ENCODE measurements at regions not wholly inside any gene's neighbourhood (a gene's known extent, or its start where the extent isn't known, plus 50 kb on each side); places are given as distances from the start of the nearest gene placed in this dataset.

- no peak for DNase-seq
Measured at GRCh38 chr19:32257326-32258073, 87.9 kb upstream of the ZNF507 start.

DNA sequence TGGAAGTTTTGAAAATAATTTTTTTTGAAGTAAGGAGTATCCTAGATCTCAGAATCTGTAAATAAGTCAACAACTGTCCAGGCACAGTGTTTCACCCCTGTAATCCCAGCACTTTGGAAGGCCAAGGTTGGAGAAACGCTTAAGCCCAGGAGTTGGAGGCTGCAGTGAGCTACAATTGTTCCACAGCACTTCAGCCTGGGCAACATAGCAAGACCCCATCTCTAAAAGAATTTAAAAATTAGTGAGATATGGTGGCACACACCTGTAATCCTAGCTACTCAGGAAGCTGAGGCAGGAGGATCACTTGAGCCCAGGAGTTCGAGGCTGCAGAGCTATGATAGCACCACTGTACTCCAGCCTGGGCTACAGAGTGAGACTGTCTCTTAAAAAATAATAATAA is 87.2 kb upstream of the ZNF507 start:
- no peak for DNase-seq

DNA sequence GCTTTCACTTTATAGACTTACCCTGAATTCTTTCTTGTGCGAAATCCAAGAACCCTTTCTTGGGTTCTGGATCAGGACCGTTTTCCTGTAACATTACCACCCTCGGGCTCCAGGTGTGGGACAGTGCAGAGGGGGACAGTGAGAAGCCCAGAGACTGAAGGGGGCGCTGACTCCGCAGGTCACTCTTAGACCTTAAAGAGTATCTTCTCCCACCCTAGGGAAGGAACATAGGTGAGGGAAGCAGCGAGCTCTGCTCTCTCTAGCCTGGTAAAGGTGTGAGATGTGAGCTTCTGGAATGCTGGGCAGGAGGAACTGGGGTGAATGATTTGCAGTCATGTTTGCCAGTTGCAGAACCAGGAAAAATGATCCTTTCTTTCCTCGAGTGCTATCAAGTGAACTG is 80.8 kb upstream of the ZNF507 start:
- DNase-seq, result no peak

DNA sequence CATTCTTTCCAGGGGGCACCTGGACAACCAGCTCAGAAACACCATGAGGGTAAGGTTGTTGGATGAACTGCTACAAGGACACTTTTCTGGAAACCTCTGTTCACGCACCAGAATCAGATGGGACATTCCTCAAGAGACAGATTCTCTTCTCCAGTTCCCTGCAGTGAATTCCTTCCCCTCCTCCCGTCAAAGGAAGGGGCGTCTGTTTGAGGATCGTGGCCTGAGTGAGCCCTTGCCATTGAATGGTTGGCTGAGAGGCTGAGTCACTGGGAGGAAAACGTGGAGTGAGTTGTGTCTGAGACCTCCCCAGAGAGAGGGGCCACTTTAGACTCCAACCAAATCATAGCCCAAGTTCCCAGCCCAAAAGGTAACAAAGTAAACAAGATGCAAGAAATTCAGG is 79.4 kb upstream of the ZNF507 start:
- DNase-seq, result no peak

- DNase-seq, result no peak
Measured at GRCh38 chr19:32266460-32266859, 79.0 kb upstream of the ZNF507 start.

GRCh38 chr19:32268381-32268780 is 77.0 kb upstream of the ZNF507 start:
- no peak for DNase-seq

DNA sequence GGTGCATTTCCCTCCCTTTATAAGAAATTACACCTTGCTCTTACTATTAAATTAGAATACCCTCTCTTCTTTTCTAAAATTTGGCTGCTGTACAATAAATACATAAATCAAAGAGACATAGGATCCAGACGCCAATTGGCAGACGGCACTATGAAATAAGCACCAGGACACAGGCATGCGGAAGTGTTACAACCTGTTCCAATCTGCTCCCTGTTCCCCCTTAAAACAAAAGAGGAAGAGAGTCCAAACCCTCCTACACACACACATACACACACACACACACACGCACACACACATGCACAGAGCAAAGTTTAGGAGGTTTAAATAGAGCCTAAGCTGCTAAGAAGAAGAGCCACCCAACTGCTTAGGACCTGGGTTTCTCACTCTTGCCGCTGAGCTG is 75.6 kb upstream of the ZNF507 start:
- DNase-seq, result no peak

GRCh38 chr19:32273483-32273882 is 71.9 kb upstream of the ZNF507 start:
- DNase-seq, result no peak

DNA sequence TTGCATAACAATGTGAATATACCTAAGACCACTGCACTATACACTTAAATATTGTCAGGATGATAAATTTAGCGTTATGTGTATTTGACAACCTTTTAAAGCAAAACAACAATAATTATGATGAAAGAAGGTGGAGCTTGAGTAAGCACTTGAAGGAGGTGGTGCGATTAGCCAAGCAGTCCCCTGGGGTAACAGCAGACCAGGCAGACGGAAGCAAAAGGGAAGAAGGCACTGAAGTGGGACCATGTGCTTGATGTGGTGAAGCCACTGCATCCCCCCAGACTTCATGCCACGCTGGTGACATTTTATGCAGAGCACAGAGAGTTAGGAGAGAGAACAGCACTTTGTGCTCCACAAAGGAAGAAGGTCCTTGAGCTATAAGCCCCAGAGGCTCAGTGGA is 58.3 kb upstream of the ZNF507 start:
- no peak for DNase-seq

DNA sequence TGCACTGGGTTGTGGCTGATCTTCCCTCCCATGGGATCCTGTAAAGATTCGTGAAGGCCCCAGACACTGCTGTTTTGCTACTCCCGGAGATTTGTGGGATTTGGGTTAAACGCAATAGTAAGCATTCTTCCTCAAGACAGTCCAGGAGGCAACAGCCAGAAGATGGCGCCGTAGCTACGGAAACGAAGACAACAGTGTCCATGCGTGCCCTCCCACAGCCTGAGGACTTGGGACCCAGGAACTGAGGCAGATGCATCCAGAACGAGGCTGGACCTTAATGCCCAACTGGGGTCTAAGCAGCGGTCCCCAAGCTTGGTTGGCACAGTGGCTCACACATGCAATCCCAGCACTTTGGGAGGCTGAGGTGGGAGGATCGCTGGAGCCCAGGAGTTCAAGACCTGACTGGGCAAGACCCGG is 57.6 kb upstream of the ZNF507 start:
- DNase-seq, result no peak

DNA sequence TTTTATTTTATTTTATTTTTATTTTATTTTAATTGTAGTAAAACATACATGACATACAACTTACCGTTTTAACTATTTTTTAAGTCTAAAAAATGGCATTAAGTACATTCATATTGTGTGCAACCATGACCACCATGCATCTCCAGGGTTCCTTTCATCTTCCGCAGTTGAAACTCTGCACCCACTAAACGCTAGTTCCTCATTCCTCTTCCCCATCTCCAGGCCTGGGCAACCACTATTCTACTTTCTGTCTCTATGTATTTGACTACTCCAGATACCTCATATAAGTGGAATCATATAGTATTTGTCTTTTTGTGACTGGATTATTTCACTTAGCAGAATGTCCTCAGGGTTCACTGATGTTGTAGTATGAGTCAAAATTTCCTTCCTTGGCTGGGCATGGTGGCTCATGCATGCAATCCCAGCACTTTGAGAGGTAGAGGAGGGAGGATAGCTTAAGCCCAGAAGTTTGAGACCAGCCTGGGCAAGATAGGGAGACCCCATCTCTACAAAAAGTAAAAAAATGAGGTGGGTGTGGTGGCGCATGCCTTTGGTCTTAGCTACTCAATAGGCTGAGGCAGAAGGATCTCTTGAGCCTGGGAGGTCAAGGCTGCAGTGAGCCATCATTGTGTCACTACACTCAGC is 55.7 kb upstream of the ZNF507 start:
- DNase-seq, result no peak

GRCh38 chr19:32291876-32292275 is 53.5 kb upstream of the ZNF507 start:
- no peak for DNase-seq

DNA sequence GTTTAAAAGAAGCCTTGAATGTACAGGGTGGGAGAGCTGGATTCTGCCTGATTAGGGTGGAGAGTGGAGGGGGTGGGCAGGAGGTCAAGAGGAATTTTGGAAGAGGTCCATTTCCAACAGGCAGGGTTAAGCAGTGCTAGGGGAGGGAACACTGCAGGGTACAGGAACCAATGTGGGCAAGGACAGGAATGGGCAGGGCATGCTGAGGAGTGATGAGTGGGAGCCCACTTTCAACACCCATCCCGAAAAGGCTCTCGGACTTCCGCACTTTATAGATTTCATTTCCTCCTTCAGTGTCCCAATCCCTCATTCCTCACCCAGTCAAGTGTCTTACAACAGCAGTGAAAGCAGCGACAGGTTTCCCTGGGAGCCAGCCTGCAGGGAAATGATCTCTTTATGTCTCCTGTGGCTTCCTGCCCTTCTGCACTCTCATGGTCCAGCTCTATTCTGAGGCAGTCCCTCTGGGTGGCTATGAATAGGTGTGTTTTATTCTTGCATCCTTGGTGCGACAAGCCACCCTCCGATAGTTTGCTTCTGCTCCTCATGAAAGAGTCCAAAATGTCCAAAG is 50.5 kb upstream of the ZNF507 start:
- DNase-seq, result no peak

All from central memory CD4-positive, alpha-beta T cell (primary cell).